OCI-LY7 (cell line): ENCODE measurements at regions not wholly inside any gene's neighbourhood (a gene's known extent, or its start where the extent isn't known, plus 50 kb on each side); places are given as distances from the start of the nearest gene placed in this dataset.

Source experiments
- CTCF ChIP-seq: fragments of 200-600 bp; sonication (generic); conservative IDR thresholded peaks from 2 replicates; pipeline ENCODE4 v1.5.1; 2014; ENCODE audit warnings: mild to moderate bottlenecking, antibody characterized with exemption, low read length, moderate library complexity, mixed read lengths
- EZH2phosphoT487 ChIP-seq: fragments of 200-600 bp; sonication (generic); IDR thresholded peaks from 2 replicates; pipeline ENCODE4 v1.6.1; 2018; ENCODE audit warnings: low read depth, borderline replicate concordance, mild to moderate bottlenecking, mixed run types, antibody characterized with exemption, low read length, moderate library complexity, mixed read lengths

- TF ChIP-seq CTCF, result no peak
- TF ChIP-seq EZH2phosphoT487, result no peak
These were observed 72.1 kb upstream of the TPRG1 start for GRCh38 chr3:189099505-189100290.
